COLO668 (cell line): ENCODE measurements at regions not wholly inside any gene's neighbourhood (a gene's known extent, or its start where the extent isn't known, plus 50 kb on each side); places are given as distances from the start of the nearest gene placed in this dataset.

Source experiments
- DNase-seq: peaks from one replicate; lab custom pipeline; 2025; ENCODE audit not compliant: unreplicated experiment; lab: John Stamatoyannopoulos, UW

DNA sequence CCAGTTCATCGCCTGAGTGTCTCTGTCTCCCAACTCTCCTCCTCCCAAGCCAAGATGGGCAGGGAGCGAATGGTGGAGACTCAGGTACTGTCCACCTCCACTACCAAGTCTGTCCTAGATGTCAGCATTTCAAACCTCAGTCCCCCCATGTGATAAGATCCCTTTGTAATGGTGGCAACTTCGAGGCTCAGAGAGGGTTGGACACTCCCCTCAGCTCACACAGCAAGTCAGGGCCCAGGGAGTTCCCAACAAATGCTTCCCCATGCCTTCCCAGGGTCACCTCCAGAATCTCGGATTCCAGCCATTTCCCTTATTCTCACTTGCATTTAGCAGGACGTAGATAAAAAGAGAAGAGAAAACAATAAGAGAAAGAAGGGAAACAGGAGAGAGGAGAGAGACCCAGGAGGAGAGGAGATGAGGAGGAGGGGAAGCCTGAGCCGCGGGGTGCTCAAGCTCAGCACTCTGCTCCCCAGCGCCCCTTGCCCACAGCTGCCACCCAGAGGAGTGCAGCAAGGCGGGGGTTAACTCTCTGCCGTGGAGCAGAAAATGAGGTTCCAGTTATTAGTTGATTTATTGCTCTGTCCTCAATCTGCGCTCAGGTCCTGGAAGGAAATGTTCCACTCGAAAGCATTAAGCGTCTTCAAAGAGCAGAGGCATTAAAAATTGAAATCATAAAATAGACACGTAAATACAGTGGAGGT, 84.1 kb upstream of the LINGO1 start:
- no peak for DNase-seq

DNA sequence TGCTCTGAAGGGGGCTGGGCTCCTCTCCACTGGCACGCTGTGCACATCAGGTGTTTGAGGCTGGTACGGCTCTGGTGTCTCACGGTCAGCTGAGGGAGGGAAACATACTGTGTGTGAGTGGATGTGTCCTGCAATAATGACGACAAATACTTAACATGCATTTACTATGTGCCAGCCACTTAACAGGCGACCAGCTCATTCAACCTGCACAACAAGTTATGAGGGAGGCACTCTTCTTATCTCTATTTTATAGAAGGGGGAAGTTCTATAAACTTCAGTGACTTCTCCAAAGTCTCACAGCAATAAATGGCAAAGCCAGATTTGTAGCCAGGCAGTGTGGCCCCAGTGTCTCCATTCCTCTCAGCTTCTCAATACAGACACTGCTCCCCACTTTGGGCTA, 83.1 kb upstream of the LINGO1 start:
- DNase-seq = no peak

DNA sequence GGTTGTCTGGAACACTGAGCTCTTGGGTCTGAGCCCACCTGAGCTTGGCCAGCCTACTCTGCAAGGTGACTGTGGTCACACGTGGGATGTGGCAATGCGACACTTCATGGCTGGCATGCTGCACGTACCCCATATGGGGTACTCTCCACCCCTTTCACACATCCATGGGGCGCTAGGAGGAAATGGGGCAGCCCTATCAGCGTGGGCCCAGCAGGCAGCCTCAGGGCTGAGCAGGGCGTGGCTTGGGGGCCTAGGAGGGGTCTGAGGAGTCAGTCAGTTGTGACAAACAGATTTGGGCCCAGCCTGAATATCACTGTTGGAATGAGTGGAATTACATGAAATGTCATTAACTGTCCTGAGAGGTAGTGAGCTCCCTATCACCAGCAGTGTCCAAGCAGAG, 82.3 kb upstream of the LINGO1 start:
- no peak for DNase-seq

DNA sequence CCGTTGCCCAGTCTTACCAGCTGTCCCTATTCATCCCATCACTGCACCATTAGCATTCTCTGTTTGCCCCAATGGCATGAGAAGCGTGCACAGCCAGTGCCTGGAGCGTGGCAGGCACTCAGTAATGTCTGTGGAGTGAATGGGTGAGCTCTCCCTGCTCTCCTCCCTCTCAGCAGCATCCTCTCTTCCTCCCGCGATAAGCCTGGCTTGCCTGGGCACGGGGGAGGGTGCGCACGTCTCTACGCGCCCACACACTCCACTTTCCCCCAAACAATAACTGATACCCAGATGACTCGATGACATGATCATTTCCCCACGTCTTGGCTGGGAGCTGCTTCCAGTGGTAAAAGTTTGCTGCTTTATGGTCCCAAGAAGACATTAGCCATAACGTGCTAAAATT, 81.8 kb upstream of the LINGO1 start:
- no peak for DNase-seq

DNA sequence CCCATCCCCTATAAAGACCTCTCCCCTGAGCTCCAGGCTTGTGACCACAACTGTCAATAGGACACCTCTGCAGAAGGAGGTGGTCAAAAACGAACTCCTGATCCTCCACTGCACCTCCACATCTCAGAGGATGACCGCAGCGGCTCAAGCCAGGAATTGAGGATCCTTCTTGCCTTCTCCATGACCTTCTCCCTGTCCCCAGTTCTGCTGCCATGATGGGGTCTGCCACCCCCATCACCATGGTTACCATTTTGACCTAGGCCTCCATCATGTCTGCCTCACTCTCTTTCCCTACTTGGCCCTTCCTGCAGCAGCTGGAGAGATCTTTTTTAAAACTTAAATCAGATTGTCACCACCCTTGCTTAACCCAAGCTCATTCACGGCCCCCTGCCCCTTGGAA, 81.3 kb upstream of the LINGO1 start:
- no peak for DNase-seq

DNA sequence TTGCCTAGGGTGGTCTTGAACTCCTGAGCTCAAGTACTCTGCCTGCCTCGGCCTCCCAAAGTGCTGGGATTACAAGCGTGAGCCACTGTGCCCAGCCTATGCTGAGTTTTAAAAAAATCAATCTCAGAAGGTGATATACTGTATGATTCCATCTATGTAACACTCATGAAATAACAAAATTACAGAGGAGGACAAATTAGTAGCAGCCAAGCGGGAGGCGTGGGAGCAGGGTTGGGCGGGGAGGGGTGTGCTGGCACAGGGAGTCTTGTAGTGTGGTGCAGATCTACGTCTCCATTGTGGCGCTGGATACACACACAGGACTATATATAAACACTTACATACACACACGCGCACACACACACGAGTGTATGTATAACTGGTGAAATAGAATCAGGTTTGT, 80.6 kb upstream of the LINGO1 start:
- no peak for DNase-seq

DNA sequence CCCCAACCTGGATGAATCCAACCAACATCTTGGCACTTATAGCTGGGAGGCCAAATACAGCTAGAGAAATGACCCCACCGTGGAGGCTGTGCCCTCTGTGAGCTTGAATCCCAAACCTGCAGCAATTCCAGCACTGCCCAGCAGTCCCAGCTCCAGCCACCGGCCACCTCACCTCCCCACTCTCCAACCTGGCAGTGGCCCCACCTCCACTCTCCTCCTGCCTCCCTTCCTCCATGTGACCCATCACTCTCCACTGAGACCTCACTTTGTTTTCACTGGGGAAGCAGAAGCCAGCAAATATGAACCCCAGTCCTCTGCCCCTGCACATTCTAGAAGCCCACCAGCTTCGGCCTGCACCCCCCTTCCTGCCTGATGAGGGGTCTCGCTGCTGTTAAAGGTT, 79.7 kb upstream of the LINGO1 start:
- no peak for DNase-seq

DNA sequence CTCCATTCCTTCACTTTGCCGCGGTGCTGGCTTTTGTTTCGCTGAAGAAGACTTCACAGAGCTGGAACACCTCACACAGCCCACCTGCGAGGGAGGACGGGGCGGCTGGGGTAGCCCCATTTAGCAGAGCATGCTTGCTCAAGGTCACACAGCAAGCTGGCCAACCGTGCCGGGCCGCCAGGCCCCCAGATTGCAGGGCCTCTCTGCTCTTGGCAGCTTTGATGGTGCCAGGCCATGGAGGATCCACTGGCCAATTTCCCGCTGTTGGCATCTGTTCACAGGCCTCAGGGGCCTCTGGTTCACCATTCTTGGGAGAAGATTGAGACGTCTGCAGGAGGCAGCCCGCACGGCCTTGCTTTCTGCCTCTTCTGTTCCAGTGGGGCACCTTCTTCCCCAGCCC, 77.9 kb upstream of the LINGO1 start:
- DNase-seq = no peak

DNA sequence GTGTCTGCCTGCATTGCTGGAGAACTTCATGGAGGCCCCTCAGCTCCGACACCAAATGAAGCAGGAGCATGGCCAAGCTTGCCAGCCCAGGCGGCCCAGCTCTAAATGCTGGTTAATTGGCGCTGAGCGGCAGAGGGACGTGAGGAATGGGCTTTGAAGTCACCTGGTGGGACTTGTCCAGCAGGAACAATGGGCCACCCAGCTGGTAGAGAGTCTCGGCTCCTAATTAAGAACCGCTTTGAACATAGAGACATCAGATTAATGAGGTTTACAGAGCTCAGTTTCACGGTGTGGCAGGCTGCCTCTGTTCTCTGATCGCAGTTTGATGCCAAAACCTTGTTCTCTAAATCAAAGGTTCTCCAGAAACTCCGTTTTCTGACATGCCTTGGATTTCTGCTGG, 77.5 kb upstream of the LINGO1 start:
- no peak for DNase-seq

DNA sequence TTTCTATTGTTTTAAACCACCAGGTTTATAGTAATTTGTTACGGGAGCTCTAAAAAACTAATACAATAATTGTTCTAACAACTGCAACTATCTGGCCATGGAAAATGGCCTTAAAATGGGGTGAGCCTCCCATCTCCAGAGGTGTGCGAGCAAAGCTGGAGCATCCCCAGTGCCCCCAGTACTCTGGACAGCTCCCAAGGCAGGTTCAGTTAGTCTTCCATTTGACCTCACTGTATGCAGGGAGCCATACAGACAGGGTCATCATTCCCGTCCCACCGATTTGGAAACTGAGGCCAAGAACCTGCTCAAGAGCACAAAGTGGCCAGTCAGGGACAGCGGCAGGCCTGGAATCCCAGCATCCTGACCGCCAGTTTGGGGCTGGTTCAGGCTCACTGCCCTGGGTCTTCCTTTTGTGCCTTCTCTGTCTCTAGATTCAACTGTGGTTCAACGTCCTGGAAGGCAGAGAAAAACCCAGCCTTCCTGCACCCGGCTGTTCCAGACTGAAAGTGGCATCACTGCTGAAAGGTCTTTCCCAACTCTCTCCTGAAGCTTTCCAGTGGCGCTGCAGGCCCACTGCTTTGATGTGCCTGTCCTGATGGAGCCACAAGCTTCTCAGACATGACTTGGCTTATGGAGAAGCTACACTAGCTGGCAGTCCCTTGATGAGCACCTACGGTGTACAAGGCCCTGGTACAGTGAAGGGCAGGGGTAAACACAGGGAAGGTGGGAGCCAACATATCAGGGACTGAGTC, 76.6 kb upstream of the LINGO1 start:
- DNase-seq = no peak

DNA sequence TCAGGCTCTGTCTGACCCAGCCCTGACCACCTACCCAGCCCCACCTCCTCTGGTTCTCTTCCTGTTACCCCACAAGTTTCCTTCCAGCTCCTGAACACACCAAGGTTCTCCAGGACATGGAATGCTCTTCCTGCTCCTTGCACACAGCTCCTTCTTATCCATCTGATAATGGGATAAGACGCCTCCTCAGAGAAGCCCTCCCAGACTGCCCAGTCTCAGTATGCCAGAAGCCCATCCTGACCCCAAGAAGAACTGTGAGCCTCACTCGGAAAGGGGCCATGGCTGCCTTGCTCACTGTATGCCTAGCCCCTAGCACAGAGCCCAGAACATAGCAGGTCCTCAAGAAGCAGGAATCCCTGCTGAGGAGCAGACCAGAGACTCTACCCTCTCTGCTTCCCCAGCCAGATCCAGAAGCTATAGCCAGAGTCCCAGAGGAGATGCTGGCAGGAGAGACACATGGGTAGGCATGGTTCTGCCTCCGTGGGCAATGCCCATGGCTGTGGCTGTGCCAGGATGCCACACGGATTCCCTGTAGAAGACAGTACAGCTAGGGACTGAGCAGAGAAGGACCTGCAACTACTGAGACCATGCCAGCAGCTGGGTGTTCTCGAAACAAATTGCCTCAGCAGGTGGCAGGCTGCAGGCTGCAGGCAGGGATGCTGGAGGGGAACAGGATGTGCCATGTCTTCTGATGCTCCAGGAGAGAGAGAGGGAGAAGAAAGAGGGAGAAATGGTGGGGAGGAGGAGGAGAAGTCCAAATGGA, 74.0 kb upstream of the LINGO1 start:
- DNase-seq = no peak

DNA sequence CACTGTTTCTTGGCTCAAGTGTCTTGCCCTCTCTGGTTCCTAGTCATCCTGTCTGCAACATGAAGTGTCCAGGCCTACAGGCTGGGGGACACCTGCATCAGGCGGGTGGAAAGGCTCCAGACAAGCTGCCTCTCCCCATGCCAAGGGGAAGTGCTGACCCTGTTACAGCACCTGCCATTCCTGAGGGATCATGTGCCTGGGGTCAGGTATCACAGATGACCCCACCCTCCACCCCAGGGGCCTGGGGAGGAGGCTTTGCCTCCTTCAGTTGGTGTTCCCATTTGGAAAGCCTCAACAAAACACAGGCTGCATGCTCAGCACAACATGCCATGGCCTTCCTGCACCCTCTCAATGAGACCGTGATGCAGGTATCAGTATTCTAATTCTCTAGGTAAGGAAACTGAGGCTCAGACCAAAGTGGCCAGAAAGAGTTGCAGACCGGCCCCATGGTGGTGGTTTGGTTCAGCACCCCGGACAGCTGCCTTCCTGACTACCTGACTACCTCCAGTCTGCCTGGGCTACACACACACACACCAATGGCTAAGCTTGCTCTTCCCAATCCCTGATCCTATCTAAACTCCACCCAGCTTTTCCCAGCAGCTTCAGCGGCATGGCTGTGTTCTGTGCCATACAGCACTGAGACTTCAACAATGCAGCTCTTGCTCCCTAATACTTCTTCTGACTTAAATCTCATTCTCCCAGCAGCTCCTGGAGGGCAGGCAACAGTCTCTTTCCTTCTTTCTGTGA, 69.7 kb upstream of the LINGO1 start:
- no peak for DNase-seq

DNA sequence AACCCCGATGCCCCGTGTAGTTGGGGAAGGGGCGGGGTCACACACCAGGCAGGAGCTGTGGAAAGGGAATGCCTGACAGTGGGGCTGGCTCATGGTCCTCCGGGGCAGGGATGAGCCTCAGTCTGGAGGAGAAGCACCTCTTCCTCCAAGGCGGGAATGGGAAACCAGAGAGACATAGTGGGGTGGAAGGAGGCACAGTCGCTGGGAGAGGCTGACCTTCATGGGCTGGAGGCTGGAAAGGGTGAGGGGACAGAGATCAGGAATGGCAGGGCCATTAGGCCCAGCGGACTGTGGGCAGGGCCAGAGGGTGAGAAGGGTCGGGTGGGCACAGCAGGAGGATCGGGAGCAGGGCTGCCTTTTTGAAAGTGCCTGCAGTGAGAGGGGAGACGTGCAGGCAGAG, 65.8 kb upstream of the LINGO1 start:
- DNase-seq = no peak

DNA sequence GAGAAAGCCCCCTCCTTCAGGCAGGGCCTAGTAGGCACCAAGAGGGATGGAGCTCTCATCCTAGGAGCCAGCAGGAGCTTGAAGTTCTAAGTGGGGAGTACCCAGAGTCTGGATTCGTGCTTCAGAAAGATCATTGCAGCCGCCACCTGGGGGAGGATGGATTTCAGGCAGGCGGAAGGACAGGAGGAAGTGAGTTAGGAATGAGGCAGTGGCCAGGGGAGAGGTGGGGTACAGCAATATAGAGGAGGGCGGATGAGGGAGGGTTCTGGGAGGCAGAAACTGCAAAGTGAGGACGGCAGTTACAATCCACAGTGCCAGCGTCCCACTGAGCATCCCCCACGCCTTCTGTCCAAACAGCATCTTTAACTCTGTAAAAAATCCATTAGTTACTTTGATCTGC, 65.2 kb upstream of the LINGO1 start:
- DNase-seq = no peak

DNA sequence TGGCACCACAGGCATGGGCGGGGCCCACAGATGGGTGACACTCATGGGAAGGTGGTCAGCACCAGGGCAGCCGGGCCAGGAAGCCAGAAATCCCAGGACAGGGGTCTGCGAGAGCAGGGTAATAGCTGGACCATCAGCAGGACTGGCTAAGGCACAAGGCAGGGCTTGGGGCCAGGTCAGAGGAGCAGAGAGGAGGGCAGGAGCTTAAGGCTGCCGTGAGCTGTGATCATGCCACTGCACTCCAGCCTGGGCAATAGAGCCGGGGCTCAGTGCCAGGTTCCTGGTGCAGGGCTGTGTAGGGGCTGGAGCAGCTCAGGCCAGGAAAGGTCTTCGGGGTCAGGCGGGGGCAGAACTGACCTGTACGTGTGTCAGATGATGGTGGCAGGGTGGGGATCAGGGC, 64.2 kb upstream of the LINGO1 start:
- no peak for DNase-seq

DNA sequence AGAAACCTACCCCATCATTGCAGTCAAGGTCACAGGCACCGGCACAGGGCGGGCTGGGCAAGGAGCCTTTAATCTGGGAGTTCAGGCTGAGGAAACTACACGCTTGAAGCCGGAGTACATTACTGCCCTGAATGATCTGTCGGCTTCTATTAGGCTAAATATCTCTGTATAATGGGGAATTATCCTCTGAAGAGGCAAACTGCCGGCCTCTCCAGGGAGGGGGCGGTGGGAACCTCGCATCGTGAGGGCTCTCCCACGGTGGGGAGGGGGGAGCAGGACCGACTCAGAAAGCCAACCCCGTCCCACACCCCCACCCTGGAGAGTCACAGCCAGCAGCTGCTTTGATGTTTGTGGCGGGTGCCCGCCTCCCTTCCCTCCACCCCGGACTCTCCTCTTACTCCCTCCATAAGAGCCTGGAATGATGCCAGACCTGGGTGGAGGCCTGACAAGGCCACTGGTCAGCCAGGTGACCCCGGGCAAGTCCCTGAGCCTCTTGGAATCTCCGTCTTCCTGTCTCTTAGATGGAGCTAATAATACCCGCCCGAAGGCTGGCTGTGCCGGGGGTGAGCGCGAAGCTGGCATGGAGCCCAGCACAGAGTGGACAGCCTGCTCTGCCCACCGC, 63.4 kb upstream of the LINGO1 start:
- no peak for DNase-seq

DNA sequence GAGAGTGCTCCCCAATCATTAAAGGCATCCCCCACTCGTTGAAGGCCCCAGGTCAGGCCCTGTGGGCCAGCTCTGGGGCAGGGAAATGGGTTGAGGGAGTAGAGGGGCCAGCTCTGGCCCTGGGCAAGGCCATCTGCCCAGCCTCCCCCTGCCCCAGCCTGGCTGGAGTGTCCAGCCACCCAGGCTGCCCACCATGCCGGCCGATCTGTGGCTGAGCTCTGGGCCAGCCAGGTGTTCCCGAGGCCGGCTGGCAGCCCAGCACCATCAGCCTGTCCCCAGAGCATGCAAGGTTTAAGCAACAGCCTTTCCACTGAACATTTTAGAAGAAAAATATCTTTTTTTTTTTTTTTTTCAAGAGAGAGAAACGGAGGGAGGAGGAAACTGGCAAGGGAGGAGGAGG, 62.8 kb upstream of the LINGO1 start:
- no peak for DNase-seq

DNA sequence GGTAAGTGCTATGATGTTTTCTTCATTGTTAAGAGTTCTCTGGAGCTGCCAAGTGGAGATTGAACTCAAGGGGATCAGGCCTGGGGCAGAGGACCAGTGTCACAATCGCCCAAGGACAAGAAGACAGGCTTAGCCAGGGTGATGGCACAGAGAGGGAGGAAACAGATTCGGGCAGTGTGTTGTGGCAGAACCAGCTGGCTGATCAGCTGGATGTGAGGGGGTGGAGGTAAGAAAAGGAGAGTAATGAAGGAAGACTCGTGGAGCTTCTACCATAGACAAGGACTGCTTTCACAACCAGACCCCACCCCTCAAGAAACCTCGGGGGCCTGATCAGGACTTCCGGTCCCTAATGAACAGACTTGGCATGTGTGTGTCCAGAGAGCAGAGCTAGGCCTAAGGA, 60.9 kb upstream of the LINGO1 start:
- DNase-seq = no peak

DNA sequence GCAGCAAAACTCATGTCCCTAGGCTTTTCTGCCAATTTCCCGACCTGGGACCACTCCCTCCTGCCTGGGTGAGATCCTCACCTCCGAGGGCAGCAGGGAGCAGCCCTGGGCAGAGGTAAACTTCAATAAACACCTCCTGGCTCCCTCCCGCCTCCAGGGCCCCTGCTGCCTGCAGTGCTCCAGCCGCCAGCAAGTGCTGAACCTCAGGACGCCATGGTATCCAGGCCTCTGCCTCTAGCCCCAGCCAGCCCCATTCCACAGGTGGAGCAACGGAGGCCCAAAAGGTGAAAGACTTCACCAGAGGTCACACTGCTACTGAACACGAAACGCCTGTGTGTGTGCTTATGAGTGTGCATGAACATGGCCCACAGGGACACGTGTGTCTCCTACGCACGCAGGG, 59.9 kb upstream of the LINGO1 start:
- DNase-seq = no peak

DNA sequence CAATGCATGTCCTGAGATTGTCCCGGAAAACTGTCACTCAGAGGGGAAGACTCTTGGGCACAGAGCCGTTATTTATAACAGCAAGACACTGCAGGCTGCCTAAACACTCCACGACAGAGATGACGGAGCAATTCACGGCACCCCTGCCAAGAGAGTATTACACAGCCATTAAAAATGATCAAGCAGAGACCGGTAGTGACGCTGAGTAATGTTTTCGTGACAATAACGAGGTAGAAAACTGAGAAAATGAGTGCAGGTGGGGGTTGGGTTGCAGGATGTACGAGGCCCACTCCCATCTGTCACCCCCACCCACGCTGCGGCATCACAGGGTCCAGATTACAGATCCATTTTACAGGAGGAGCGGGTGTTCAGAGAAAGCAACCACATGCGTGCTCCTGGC, 58.9 kb upstream of the LINGO1 start:
- DNase-seq = no peak

DNA sequence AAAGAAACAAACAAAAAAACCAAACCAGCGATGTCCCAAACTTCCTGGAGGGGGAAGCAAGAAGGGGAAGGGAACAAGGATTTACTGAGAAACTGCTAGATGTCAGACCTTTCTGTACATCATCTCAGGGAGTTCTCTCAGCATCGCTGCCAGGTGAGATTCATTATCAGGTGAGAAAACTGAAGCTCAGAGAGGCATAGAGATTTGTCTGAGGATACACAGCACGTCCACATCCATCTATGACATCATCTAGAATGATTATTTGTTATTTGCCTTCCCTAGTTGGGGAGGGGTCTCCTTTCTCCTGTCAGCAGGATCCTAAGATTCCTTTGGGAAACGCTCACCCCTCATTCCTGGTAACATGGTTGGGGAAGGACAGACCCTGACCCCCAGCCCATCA, 57.1 kb upstream of the LINGO1 start:
- DNase-seq = no peak
